PFSK-1 (cell line): ENCODE measurements at regions not wholly inside any gene's neighbourhood (a gene's known extent, or its start where the extent isn't known, plus 50 kb on each side); places are given as distances from the start of the nearest gene placed in this dataset.

Experiments
- FOXP2 ChIP-seq: optimal IDR thresholded peaks from 2 replicates; pipeline ENCODE3; 2011; ENCODE audit warnings: borderline replicate concordance, control low read depth, inconsistent platforms; ENCODE audit not compliant: insufficient read depth; ENCODE audit errors: extremely low read length, extremely low read depth
- POLR2AphosphoS5 ChIP-seq: IDR thresholded peaks from 2 replicates; pipeline ENCODE4 v1.6.1; 2012; ENCODE audit warnings: low read depth, mild to moderate bottlenecking, control low read depth, low read length, moderate library complexity
- REST ChIP-seq, 2 experiments: IDR thresholded peaks; 2 replicates each; pipeline versions ENCODE4 v1.6.1 to v1.8.0; 2011 to 2012; ENCODE audit warnings: low read depth in 2 of 2, low read length in 2 of 2, control low read depth in 1 of 2, inconsistent platforms in 1 of 2, mild to moderate bottlenecking in 1 of 2, moderate library complexity in 1 of 2; ENCODE audit not compliant: insufficient read depth in 1 of 2
- SIN3A ChIP-seq: IDR thresholded peaks from 2 replicates; pipeline ENCODE4 v1.6.1; 2012; ENCODE audit warnings: mild to moderate bottlenecking, low read length, moderate library complexity, borderline replicate concordance; ENCODE audit not compliant: insufficient read depth
- TAF1 ChIP-seq: IDR thresholded peaks from 2 replicates; pipeline ENCODE4 v1.6.1; 2012; ENCODE audit warnings: low read length, control low read depth, borderline replicate concordance; ENCODE audit not compliant: insufficient read depth

GRCh38 chr22:49042066-49042465, 785.6 kb downstream of the BRD1 start:
- no peak for TF ChIP-seq SIN3A
- TF ChIP-seq REST (IDR thresholded peaks at IDR 0.05; ENCODE audit: insufficient read depth in 1 of 2, low read depth in 2 of 2, low read length in 2 of 2): no peak
- TF ChIP-seq POLR2AphosphoS5: no peak
- TF ChIP-seq FOXP2: no peak
- no peak for TF ChIP-seq TAF1

- no peak for TF ChIP-seq FOXP2
- TF ChIP-seq TAF1: no peak
- TF ChIP-seq POLR2AphosphoS5: no peak
- TF ChIP-seq REST (IDR thresholded peaks at IDR 0.05; ENCODE audit: insufficient read depth in 1 of 2, low read depth in 2 of 2, low read length in 2 of 2): no peak
- TF ChIP-seq SIN3A: no peak
These were observed 786.8 kb downstream of the BRD1 start for GRCh38 chr22:49040754-49041467.

GRCh38 chr22:49040111-49040510, 787.6 kb downstream of the BRD1 start:
- TF ChIP-seq SIN3A: no peak
- TF ChIP-seq TAF1: no peak
- TF ChIP-seq REST (IDR thresholded peaks at IDR 0.05; ENCODE audit: insufficient read depth in 1 of 2, low read depth in 2 of 2, low read length in 2 of 2): no peak
- TF ChIP-seq POLR2AphosphoS5: no peak
- no peak for TF ChIP-seq FOXP2

GRCh38 chr22:49039625-49040024, 788.0 kb downstream of the BRD1 start:
- TF ChIP-seq REST (IDR thresholded peaks at IDR 0.05; ENCODE audit: insufficient read depth in 1 of 2, low read depth in 2 of 2, low read length in 2 of 2) (no peak), TAF1 (no peak), FOXP2 (no peak), SIN3A (no peak), POLR2AphosphoS5 (no peak)

- TF ChIP-seq POLR2AphosphoS5: no peak
- no peak for TF ChIP-seq FOXP2
These were observed 789.9 kb downstream of the BRD1 start for GRCh38 chr22:49037701-49038245.
